ENCODE measurements at regions not wholly inside any gene's neighbourhood (a gene's known extent, or its start where the extent isn't known, plus 50 kb on each side); places are given as distances from the start of the nearest gene placed in this dataset.

GRCh38 chr11:95534809-95535208, 254.8 kb downstream of the FAM76B start:
- no peak for TF ChIP-seq PATZ1 (CRISPR knock-in tag; IDR thresholded peaks at IDR 0.05; ENCODE audit: borderline replicate concordance)
- TF ChIP-seq TCF4 (CRISPR knock-in tag; IDR thresholded peaks at IDR 0.05; ENCODE audit: borderline replicate concordance), result no peak
- TF ChIP-seq GLIS3 (CRISPR knock-in tag; IDR thresholded peaks at IDR 0.05), result no peak
- TF ChIP-seq ISL1 (CRISPR knock-in tag; IDR thresholded peaks at IDR 0.05), result no peak

Data from SK-N-SH treated with all-trans-retinoic acid at 6 μM for 48 hours (cell line).